IPS-15b (cell line): ENCODE measurements at regions not wholly inside any gene's neighbourhood (a gene's known extent, or its start where the extent isn't known, plus 50 kb on each side); places are given as distances from the start of the nearest gene placed in this dataset.

Experiments used
- H3K27me3 ChIP-seq: one replicate; pipeline ENCODE4 v1.6.1; 2013; ENCODE audit warnings: low read length; ENCODE audit not compliant: control insufficient read depth, insufficient read depth
- H3K36me3 ChIP-seq: one replicate; pipeline ENCODE4 v1.6.1; 2013; ENCODE audit warnings: low read length; ENCODE audit not compliant: control insufficient read depth, insufficient read depth
- H3K4me1 ChIP-seq: one replicate; pipeline ENCODE4 v1.6.1; 2013; ENCODE audit warnings: mild to moderate bottlenecking, low read length; ENCODE audit not compliant: control insufficient read depth, insufficient read depth
- H3K4me3 ChIP-seq: one replicate; pipeline ENCODE4 v1.5.1; 2013; ENCODE audit warnings: low read depth, low read length
- H3K9ac ChIP-seq: one replicate; pipeline ENCODE4 v1.6.1; 2013; ENCODE audit warnings: low read depth, mild to moderate bottlenecking, low read length
- H3K9me3 ChIP-seq: one replicate; pipeline ENCODE4 v1.6.1; 2013; ENCODE audit warnings: mild to moderate bottlenecking, low read length; ENCODE audit not compliant: control insufficient read depth, insufficient read depth

DNA sequence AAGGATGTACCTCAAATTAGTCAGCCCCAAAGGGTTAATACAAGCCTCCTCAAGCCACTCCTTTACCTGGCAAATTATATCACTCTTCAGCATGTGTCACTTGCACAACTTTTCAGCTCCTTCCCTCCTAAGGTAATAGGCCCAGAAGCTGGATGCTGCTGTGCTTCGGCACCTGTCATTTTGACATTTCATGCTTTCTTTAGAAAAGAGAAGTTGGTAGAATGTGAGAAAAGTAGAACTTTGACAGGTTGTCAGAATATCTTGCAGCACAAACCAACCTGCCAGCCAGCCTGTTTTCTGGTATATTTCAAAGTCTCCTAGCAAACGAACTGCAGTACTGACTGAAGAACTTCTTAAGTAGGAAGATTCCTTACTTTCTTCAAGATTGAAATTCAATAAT lies 2136.9 kb downstream of the MAT2B start:
- H3K9me3 ChIP-seq: no peaks in the 10 kb centered on the region
- no peaks in the 10 kb centered on the region for H3K36me3 ChIP-seq
- H3K4me3 ChIP-seq: no peak overlapping the region
- H3K4me1 ChIP-seq: no peaks in the 10 kb centered on the region
- no peaks in the 10 kb centered on the region for H3K27me3 ChIP-seq
- no peak overlapping the region for H3K9ac ChIP-seq

DNA sequence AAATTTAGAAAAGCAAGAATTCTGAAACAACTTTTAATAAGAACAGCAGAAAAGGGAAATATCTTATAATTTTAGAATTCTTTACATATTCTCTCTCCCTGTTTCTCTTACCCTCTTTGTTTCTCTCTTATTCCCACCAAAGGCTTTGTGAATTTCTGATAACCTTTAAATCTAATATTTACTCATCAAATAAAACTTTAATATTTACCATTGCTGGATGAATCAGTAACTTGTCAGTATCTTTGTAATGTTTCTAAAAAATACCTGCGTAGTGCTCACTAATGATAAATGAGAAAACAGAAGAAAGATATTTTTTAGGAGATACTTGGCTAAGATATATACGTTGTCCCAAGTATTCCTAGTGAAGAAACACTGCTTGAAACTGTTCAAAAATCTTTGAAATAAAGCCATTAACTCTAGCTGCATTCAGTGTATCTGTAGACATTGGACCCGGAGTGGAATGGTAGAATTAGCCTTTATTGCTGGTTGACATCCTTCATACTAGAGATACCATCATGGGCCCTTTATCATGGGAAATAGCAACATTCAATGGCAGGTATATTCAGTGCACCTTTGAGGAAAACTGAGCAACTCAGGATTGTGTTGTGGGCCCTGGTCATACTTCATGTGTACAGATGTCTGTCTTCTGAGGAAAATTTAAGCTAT lies 2160.4 kb downstream of the MAT2B start:
- no peak overlapping the region for H3K9ac ChIP-seq
- no peak overlapping the region for H3K4me3 ChIP-seq
- H3K36me3 ChIP-seq: no peaks in the 10 kb centered on the region
- no peaks in the 10 kb centered on the region for H3K27me3 ChIP-seq
- no peaks in the 10 kb centered on the region for H3K9me3 ChIP-seq
- H3K4me1 ChIP-seq: no peaks in the 10 kb centered on the region

DNA sequence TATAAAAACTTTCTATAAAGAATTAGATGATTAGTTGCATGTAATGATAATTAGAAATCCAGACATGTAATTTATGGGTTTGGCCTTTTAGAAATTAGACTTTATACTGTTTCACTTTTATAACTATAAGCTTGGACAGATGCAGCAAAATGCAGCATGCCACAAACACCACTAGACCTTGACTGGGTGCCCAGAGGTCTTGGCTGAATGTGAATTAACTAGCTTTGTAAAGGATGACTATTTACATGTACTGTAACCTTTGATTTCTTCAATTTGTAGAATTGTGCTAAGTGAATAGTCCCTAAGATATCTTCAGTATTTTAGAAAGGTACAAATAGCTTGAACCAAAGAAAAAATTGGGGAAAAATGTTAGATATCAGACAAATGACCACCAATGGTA lies 2168.1 kb downstream of the MAT2B start:
- no peak overlapping the region for H3K9ac ChIP-seq

DNA sequence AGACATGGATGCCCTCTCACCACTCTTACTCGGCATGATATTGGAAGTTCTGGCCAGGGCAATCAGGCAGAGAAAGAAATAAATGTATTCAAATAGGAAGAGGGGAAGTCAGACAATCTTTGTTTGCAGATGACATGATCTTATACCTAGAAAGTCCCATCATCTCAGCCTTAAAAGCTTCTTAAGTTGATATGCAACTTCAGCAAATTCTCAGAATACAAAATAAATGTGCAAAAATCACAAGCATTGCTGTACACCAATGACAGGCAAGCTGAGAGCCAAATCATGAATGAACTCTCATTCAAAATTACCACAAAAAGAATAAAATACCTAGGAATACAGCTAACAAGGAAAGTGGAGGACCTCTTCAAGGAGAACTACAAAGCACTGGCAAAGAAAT lies 2190.4 kb downstream of the MAT2B start:
- H3K9ac ChIP-seq: no peak overlapping the region
- H3K4me3 ChIP-seq: no peak overlapping the region
- H3K27me3 ChIP-seq: no peaks in the 10 kb centered on the region
- no peaks in the 10 kb centered on the region for H3K36me3 ChIP-seq
- no peaks in the 10 kb centered on the region for H3K4me1 ChIP-seq
- H3K9me3 ChIP-seq: no peaks in the 10 kb centered on the region

More for the DNA sequence above, 2168.1 kb downstream of the MAT2B start:
- no peaks in the 10 kb centered on the region for H3K27me3 ChIP-seq
- no peaks in the 10 kb centered on the region for H3K9me3 ChIP-seq
- no peaks in the 10 kb centered on the region for H3K4me1 ChIP-seq
- no peak overlapping the region for H3K4me3 ChIP-seq
- no peaks in the 10 kb centered on the region for H3K36me3 ChIP-seq

DNA sequence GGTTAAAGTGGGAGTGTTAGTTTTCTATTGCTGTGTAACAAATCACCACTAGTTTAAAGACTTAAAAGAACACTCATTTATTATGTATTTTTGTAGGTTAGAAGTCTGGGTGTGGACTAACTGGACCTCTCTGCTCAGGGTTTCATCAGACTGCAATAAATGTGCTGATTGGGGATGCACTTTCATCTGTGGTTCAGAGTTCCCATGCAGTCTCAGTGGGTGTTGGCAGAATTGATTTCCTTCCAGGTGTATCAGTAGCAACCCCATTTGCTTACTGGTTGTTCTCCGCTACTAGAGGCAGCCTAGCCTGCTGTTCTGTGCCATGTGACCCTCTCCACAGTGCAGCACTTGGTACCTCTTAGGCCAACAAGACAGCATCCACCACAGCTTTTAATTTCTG lies 2200.5 kb downstream of the MAT2B start:
- Histone ChIP-seq H3K9me3 (no peaks in the 10 kb centered on the region), H3K4me1 (no peaks in the 10 kb centered on the region), H3K4me3 (no peak overlapping the region), H3K27me3 (no peaks in the 10 kb centered on the region), H3K9ac (no peak overlapping the region), H3K36me3 (no peaks in the 10 kb centered on the region)

DNA sequence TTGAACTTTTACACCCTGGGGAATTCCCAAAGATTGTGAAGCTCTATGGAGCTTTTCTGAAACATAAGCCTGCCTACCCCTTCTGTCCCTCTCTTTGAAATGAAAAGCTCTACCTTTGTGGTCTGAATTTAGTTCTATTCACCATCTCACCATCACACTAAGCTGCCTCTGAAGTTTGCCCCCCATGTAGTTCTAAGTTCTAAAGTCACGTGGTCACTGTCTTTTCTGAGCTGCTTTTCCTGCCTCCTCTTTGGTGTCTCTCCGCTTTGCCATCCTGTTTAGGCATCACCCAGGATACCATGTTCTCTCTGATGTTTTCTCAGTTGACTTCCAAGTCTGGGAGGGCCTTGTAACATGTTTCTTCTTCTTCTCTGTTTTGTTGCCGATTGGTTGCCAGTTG lies 2206.6 kb downstream of the MAT2B start:
- no peaks in the 10 kb centered on the region for H3K36me3 ChIP-seq
- no peaks in the 10 kb centered on the region for H3K27me3 ChIP-seq
- no peak overlapping the region for H3K9ac ChIP-seq
- H3K4me3 ChIP-seq: no peak overlapping the region
- H3K4me1 ChIP-seq: no peaks in the 10 kb centered on the region
- no peaks in the 10 kb centered on the region for H3K9me3 ChIP-seq

DNA sequence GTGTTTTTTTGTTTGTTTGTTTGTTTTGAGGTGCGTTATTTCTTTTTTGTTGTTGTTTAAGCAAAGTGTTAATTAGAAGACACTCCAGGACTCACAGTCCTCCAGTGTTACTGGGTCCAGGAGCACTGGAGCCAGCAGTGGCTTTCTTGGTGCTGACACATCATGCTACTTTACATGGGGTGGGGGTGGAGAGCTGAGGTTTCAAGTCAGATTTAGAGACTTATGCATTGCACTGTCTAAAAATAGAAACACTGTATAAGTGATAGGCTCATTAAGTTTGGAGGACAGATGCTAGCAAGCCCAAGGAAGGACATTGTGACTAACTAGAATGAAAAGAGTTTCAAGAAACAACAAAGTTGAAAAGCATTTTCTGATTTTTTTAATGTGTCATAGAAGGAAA lies 2209.2 kb downstream of the MAT2B start:
- Histone ChIP-seq H3K27me3 (no peaks in the 10 kb centered on the region), H3K36me3 (no peaks in the 10 kb centered on the region), H3K9me3 (no peaks in the 10 kb centered on the region), H3K4me1 (no peaks in the 10 kb centered on the region), H3K4me3 (no peak overlapping the region), H3K9ac (no peak overlapping the region)

DNA sequence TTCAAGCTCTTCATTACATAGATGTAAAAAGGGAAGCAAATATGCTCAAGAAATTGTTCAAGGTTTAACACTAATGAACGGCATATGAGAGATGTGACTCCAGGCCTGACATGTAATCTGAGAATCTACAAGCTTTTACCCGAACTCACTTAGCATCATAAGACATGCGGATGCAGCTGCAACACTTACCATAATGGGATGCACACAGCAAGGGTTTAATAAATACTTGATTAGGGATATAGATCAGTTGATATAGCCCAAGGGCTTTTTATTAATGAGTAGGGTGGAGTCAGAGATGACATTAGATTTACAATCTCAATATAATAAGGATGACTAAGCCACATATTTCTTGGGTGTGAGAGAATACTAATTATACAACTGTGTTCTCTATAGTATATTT lies 2215.5 kb downstream of the MAT2B start:
- no peaks in the 10 kb centered on the region for H3K27me3 ChIP-seq
- no peaks in the 10 kb centered on the region for H3K4me1 ChIP-seq
- no peak overlapping the region for H3K4me3 ChIP-seq

DNA sequence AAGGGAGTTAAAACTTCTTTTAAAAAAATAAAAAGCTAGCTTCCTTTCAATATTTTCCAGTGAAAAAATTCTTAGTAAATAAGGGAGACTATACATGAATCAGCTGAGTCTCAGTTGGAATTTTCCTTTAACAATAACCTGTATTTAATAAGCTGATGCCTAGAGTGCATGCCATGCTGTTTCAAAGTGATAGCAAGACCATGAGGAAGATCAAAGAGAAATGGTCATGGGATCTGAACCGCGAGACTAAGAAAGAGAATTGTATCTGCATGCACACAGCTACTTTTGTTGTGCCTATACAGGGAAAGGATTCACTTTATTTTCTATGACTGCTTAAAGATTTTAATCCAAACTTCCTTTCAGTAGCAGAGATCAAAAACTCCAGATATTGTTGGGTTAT lies 2217.0 kb downstream of the MAT2B start:
- Histone ChIP-seq H3K9me3 (no peaks in the 10 kb centered on the region), H3K4me1 (no peaks in the 10 kb centered on the region), H3K36me3 (no peaks in the 10 kb centered on the region), H3K27me3 (no peaks in the 10 kb centered on the region), H3K9ac (no peak overlapping the region), H3K4me3 (no peak overlapping the region)

More for the DNA sequence above, 2215.5 kb downstream of the MAT2B start:
- no peaks in the 10 kb centered on the region for H3K9me3 ChIP-seq
- H3K9ac ChIP-seq: no peak overlapping the region
- H3K36me3 ChIP-seq: no peaks in the 10 kb centered on the region

DNA sequence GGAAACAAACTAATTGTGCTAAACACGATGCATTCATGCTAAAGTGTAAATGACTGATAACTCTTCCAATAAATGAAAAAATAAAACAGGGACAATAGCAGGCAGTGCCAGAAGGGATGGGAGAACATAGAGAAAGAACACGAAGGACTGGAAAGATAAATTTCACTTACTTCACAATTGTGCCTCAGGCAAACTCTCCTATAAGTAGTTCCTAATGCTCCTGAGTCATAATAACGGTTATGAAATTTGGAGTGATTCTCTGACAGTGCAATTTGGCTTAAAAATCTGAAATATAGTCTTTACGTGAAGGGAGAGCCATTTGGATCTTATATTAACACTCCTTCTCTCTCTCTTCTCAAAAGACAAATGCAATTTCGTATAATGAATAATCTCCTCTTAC lies 2218.5 kb downstream of the MAT2B start:
- Histone ChIP-seq H3K4me1 (no peaks in the 10 kb centered on the region), H3K9ac (no peak overlapping the region), H3K27me3 (no peaks in the 10 kb centered on the region), H3K36me3 (no peaks in the 10 kb centered on the region), H3K9me3 (no peaks in the 10 kb centered on the region), H3K4me3 (no peak overlapping the region)

DNA sequence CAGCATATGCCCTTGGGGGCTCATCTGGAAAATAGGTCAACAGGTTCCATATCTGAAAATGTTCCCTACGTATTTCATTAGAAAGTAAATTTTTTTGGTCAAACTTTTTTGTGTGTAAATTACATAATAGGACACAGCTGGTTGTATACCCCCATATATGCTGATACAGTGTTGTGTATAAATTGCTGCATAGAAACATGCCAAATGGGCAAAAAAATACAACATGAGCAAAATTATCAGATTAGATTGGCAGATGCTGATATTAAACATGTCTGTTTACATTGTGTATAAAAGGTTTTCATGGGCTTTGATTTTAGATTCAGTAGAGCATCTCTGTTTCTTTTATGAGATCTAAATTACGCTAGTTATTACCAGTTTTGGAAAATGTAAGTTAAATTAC lies 2223.0 kb downstream of the MAT2B start:
- no peaks in the 10 kb centered on the region for H3K36me3 ChIP-seq
- H3K9ac ChIP-seq: no peak overlapping the region
- H3K9me3 ChIP-seq: no peaks in the 10 kb centered on the region
- H3K4me1 ChIP-seq: no peaks in the 10 kb centered on the region
- H3K4me3 ChIP-seq: no peak overlapping the region
- no peaks in the 10 kb centered on the region for H3K27me3 ChIP-seq

DNA sequence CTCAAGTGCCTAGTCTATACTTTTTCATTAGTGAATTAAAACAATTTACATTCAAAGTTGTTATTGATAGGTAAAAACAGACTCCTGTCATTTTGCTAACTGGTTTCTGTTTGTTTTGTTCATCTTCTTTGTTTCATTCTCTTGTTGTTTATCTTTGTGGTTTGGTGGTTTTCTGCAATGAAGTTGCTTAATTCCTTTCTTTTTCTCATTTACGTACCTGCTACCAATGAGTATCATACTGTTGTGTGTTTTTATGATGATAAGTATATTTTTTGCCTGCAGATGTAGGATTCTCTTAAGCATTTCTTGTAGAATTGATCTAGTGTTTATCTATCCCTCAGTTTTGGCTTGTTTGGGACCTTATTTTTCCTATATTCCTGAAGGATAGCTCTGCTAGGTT lies 2230.0 kb downstream of the MAT2B start:
- no peak overlapping the region for H3K4me3 ChIP-seq
- no peaks in the 10 kb centered on the region for H3K36me3 ChIP-seq
- H3K9me3 ChIP-seq: no peaks in the 10 kb centered on the region
- H3K27me3 ChIP-seq: no peaks in the 10 kb centered on the region
- H3K4me1 ChIP-seq: no peaks in the 10 kb centered on the region
- H3K9ac ChIP-seq: no peak overlapping the region
